Effector memory CD4-positive, alpha-beta T cell (primary cell): ENCODE measurements at regions not wholly inside any gene's neighbourhood (a gene's known extent, or its start where the extent isn't known, plus 50 kb on each side); places are given as distances from the start of the nearest gene placed in this dataset.

Source experiments
- DNase-seq, 3 donors: peaks; one replicate each; pipeline ENCODE4 v3.0.0-alpha.2; 2020
- H3K27ac ChIP-seq: 2 replicates; pipeline ENCODE4 v1.7.0; 2013; ENCODE audit warnings: mild to moderate bottlenecking, low read length, moderate library complexity; ENCODE audit not compliant: insufficient read depth, poor library complexity, severe bottlenecking
- H3K27me3 ChIP-seq: replicated peaks from 2 replicates; pipeline ENCODE4 v1.7.0; 2013; ENCODE audit warnings: mild to moderate bottlenecking, low read length; ENCODE audit not compliant: insufficient read depth, control insufficient read depth, poor library complexity, severe bottlenecking
- H3K36me3 ChIP-seq: 2 replicates; pipeline ENCODE4 v1.7.0; 2013; ENCODE audit warnings: mild to moderate bottlenecking, low read length, moderate library complexity; ENCODE audit not compliant: control insufficient read depth, insufficient read depth
- H3K4me1 ChIP-seq: 2 replicates; pipeline ENCODE4 v1.7.0; 2013; ENCODE audit warnings: low read length, mild to moderate bottlenecking; ENCODE audit not compliant: control insufficient read depth, insufficient read depth, poor library complexity, severe bottlenecking
- H3K4me3 ChIP-seq: 2 replicates; pipeline ENCODE4 v1.7.0; 2013; ENCODE audit warnings: low read length, low read depth, mild to moderate bottlenecking; ENCODE audit not compliant: insufficient read depth, poor library complexity, severe bottlenecking
- H3K9me3 ChIP-seq: 2 replicates; pipeline ENCODE4 v1.7.0; 2013; ENCODE audit warnings: mild to moderate bottlenecking, low read length, moderate library complexity; ENCODE audit not compliant: control insufficient read depth

DNA sequence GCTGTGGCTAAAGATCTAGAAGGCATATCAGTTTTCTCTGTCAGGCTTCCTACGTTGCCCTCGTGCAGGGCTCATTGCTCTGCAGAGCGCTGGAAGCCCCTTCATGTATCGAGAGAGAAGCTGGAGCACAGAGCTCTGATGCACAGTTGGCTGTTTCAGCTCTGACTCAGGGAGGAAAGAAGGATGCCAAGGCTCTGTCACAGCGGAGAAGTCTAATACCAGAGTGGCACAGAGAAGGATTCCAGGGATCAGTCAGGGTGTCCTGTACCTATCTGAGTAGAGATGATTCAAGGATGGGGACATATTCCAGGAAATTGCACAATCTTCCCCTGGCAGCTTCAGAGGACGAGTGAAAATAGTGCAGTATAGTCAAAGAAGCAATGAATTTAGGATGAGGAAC lies 179.2 kb upstream of the FMN2 start:
- DNase-seq, result no peak
- Histone ChIP-seq H3K9me3 (no peaks in the 10 kb centered on the region), H3K27ac (no peak overlapping the region), H3K27me3 (no peaks in the 10 kb centered on the region), H3K4me3 (no peak overlapping the region), H3K36me3 (no peaks in the 10 kb centered on the region), H3K4me1 (no peaks in the 10 kb centered on the region)

DNA sequence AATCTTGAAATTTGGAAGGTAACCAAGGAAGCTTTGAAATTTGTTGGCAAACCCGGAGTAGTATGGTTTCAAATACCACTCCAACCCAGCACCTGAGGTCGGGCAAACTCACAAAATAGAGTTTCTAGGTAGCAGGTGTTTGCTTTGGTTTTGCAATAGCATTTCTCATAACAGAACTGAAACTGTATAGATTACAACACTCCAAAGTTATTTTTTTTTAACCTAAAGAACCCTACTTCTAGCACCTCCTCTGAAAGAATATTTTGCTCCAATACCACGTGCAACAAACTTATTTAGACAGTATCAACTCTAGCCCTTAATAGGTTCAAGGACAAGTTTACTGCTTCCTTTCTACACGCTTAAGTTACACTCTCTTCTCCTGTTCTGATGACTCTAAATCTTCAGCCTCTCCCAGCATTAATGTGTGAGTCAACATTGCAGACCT lies 178.5 kb upstream of the FMN2 start:
- Histone ChIP-seq H3K9me3 (no peaks in the 10 kb centered on the region), H3K36me3 (no peaks in the 10 kb centered on the region), H3K4me1 (no peaks in the 10 kb centered on the region), H3K27me3 (no peaks in the 10 kb centered on the region), H3K4me3 (no peak overlapping the region), H3K27ac (no peak overlapping the region)
- DNase-seq, result no peak

DNA sequence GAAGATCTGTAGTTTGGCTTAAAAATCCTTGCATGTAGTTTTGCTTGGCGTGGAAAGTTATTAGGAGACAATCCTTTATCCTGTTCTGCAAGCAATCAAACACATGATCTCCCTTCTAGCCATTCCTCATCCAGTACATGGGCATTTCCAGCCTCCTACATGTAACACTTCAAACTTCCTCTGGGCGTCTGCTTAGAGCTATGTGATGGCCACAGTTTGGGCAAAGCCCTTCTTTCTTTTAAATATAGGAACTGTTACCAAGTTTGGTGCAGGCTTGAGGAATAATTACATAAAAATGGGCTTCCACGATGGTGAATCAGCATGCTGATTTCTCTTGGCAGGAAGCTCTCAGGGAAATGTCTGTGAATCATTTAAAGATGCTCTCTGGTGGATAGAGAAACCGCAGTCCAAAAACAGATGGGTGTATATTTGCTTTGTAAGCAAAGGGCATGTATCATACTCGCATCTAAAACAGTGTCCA lies 176.9 kb upstream of the FMN2 start:
- no peak for DNase-seq
- Histone ChIP-seq H3K36me3 (no peaks in the 10 kb centered on the region), H3K9me3 (no peaks in the 10 kb centered on the region), H3K4me3 (no peak overlapping the region), H3K27me3 (no peaks in the 10 kb centered on the region), H3K4me1 (no peaks in the 10 kb centered on the region), H3K27ac (no peak overlapping the region)

- Histone ChIP-seq H3K36me3 (no peaks in the 10 kb centered on the region), H3K4me1 (no peaks in the 10 kb centered on the region)
These were observed 173.0 kb upstream of the FMN2 start for GRCh38 chr1:239918634-239919033.

DNA sequence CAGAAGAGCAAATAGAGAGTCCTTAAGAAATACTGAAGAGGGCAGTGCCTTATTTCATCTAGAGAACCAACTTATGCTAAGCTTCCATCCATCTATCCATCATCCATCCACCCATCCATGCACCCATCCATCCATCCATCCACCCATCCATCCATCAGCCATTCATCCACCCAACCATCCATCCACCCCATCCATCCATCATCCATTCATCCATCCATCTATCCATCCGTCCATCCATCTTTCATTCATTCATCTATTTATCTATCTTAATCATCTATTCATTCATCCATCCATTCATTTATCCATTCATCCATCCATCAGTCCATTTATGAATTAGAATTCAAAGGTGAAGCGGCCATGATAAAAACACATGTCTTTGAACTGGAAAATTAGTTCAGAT lies 171.5 kb upstream of the FMN2 start:
- Histone ChIP-seq H3K9me3 (no peaks in the 10 kb centered on the region), H3K27me3 (no peaks in the 10 kb centered on the region), H3K4me3 (no peak overlapping the region), H3K27ac (no peak overlapping the region), H3K36me3 (no peaks in the 10 kb centered on the region), H3K4me1 (no peaks in the 10 kb centered on the region)
- no peak for DNase-seq

More at GRCh38 chr1:239918634-239919033, 173.0 kb upstream of the FMN2 start:
- H3K27ac ChIP-seq, result no peak overlapping the region
- no peak overlapping the region for H3K4me3 ChIP-seq
- H3K27me3 ChIP-seq, result no peaks in the 10 kb centered on the region
- H3K9me3 ChIP-seq, result no peaks in the 10 kb centered on the region
- no peak for DNase-seq

- no peak overlapping the region for H3K4me3 ChIP-seq
- no peaks in the 10 kb centered on the region for H3K9me3 ChIP-seq
- H3K27ac ChIP-seq, result no peak overlapping the region
- DNase-seq, result no peak
- H3K36me3 ChIP-seq, result no peaks in the 10 kb centered on the region
- no peaks in the 10 kb centered on the region for H3K27me3 ChIP-seq
- no peaks in the 10 kb centered on the region for H3K4me1 ChIP-seq
These were observed 168.7 kb upstream of the FMN2 start for GRCh38 chr1:239922778-239923522.

DNA sequence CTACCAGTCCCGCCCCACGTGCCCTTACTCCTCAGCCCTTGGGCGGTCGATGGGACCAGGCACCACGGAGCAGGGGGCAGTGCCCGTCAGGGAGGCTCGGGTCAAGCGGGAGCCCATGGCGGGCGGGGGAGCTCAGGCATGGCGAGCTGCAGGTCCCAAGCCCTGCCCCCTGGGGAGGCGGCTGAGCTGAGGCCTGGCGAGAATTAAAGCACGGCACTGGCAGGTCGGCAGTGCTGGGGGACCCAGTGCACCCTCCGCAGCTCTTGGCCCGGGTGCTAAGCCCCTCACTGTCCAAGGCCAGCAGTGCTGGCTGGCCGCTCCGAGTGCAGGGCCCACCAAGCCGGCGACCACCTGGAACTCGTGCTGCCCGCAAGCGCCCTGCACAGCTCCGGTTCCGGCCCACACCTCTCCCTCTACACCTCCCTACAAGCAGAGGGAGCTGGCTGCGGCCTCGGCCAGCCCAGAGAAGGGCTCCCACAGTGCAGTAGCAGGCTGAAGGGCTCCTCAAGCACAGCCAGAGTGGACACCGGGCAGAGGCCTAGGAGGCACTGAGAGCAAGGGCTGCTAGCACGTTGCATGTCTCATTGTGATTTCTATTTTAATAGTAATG lies 166.8 kb upstream of the FMN2 start:
- Histone ChIP-seq H3K36me3 (no peaks in the 10 kb centered on the region), H3K4me3 (no peak overlapping the region), H3K4me1 (no peaks in the 10 kb centered on the region), H3K9me3 (no peaks in the 10 kb centered on the region), H3K27ac (no peak overlapping the region), H3K27me3 (no peaks in the 10 kb centered on the region)
- no peak for DNase-seq

GRCh38 chr1:239926184-239926583 lies 165.5 kb upstream of the FMN2 start:
- Histone ChIP-seq H3K27ac (no peak overlapping the region), H3K36me3 (no peaks in the 10 kb centered on the region), H3K4me3 (no peak overlapping the region), H3K9me3 (no peaks in the 10 kb centered on the region), H3K4me1 (no peaks in the 10 kb centered on the region), H3K27me3 (no peaks in the 10 kb centered on the region)
- no peak for DNase-seq

DNA sequence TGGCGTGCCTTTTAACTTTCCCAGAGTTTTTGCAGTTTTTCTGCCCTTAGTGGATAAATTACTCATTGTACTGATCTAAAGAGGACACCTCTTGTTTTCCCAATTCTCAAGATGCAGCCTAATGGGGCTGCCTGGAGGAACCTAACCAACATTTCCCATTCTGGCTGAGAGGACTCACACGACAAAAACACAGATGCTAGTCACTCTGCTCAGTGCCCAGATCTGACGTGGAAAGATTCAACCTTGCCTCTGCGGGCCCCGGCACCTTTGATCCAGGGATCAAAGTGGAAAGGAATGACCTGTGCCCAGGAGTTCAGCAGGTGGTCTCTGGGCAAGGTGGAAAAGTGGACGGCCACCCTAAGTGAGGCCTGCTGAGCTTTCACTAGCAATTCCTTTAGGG lies 162.4 kb upstream of the FMN2 start:
- Histone ChIP-seq H3K4me3 (no peak overlapping the region), H3K27me3 (no peaks in the 10 kb centered on the region), H3K27ac (no peak overlapping the region), H3K9me3 (no peaks in the 10 kb centered on the region), H3K4me1 (no peaks in the 10 kb centered on the region), H3K36me3 (no peaks in the 10 kb centered on the region)
- no peak for DNase-seq

DNA sequence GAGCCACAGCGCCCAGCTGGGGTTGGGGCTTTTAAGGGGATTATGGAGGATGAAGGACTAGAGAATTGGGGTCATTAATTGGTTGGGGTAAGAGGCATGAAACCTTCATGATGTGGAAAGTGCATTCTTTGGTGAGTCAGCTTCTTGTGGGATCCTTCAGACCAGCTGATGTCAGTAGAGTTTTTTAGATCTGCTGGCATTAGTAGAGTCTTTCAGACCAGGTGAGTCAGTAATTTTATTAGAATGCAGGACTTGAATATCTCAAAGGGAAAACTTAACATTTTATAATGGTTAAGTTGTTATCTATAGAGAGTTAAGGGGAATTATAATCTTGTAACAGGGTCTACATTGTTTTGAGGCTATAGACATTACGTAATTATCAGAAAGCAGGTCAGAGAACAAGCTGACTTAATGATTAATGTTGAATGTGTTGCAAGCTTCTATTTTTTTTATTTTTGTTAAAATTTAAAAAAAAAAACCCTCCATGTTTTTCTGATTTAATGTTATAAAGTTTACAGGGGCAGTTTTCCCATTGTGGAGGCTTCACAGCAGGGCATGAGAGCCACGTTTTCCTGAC lies 160.9 kb upstream of the FMN2 start:
- H3K27me3 ChIP-seq, result no peaks in the 10 kb centered on the region

More for the DNA sequence above, 160.9 kb upstream of the FMN2 start:
- Histone ChIP-seq H3K9me3 (no peaks in the 10 kb centered on the region), H3K36me3 (no peaks in the 10 kb centered on the region), H3K4me1 (no peaks in the 10 kb centered on the region), H3K27ac (no peak overlapping the region), H3K4me3 (no peak overlapping the region)
- DNase-seq, result no peak
